GM23338 (cell line): ENCODE measurements at regions not wholly inside any gene's neighbourhood (a gene's known extent, or its start where the extent isn't known, plus 50 kb on each side); places are given as distances from the start of the nearest gene placed in this dataset.

ENCODE experiments used
- ATAC-seq: fragments of 200-7000 bp; cut with Tn5 transposase; 3 replicates; pipeline ENCODE4 v1.9.1; 2020
- DNase-seq: peaks from one replicate; pipeline ENCODE4 v3.0.0-alpha.2; 2015; ENCODE audit warnings: low spot score
- H2AFZ ChIP-seq: fragments of 200-600 bp; sonication (generic); 2 replicates; pipeline ENCODE4 v1.8.0; 2016; ENCODE audit warnings: antibody characterized with exemption, mild to moderate bottlenecking, moderate library complexity
- H3F3A ChIP-seq: fragments of 200-600 bp; sonication (generic); replicated peaks from 2 replicates; pipeline ENCODE4 v1.8.0; 2017; ENCODE audit warnings: antibody characterized with exemption, mixed run types, low read depth
- H3K27ac ChIP-seq: fragments of 200-600 bp; sonication (generic); 2 replicates; pipeline ENCODE4 v1.6.1; 2016; ENCODE audit warnings: low read depth
- H3K27me3 ChIP-seq: fragments of 200-600 bp; sonication (generic); 2 replicates; pipeline ENCODE4 v1.8.0; 2016; ENCODE audit warnings: mild to moderate bottlenecking, mixed run types, moderate library complexity; ENCODE audit not compliant: insufficient read depth
- H3K36me3 ChIP-seq: fragments of 200-600 bp; sonication (generic); 2 replicates; pipeline ENCODE4 v1.8.0; 2016; ENCODE audit warnings: mild to moderate bottlenecking; ENCODE audit not compliant: insufficient read depth
- H3K4me1 ChIP-seq: fragments of 200-600 bp; sonication (generic); 2 replicates; pipeline ENCODE4 v1.8.0; 2016; ENCODE audit warnings: mild to moderate bottlenecking, moderate library complexity; ENCODE audit not compliant: insufficient read depth
- H3K4me2 ChIP-seq: fragments of 200-600 bp; sonication (generic); 2 replicates; pipeline ENCODE4 v1.7.1; 2017; ENCODE audit warnings: mixed run types
- H3K4me3 ChIP-seq: fragments of 200-600 bp; sonication (generic); 2 replicates; pipeline ENCODE4 v1.6.1; 2016; ENCODE audit warnings: mixed run types
- H3K79me2 ChIP-seq: fragments of 200-600 bp; sonication (generic); replicated peaks from 2 replicates; pipeline ENCODE4 v1.8.0; 2017; ENCODE audit warnings: mild to moderate bottlenecking; ENCODE audit not compliant: insufficient read depth
- H3K9me2 ChIP-seq: fragments of 200-600 bp; sonication (generic); 2 replicates; pipeline ENCODE4 v1.8.0; 2017; ENCODE audit not compliant: insufficient read depth
- H4K20me1 ChIP-seq: fragments of 200-600 bp; sonication (generic); replicated peaks from 2 replicates; pipeline ENCODE4 v1.8.0; 2017; ENCODE audit warnings: mild to moderate bottlenecking; ENCODE audit not compliant: insufficient read depth
- H3K27ac Mint-ChIP-seq: 2 replicates; pipeline ENCODE4 v1.8.0; 2020; ENCODE audit warnings: inconsistent platforms, mild to moderate bottlenecking, moderate library complexity, mixed read lengths
- H3K27me3 Mint-ChIP-seq: 3 replicates; pipeline ENCODE4 v1.8.0; 2022; ENCODE audit warnings: low read depth, mild to moderate bottlenecking, moderate library complexity, mixed read lengths, inconsistent platforms; ENCODE audit not compliant: insufficient read depth, poor library complexity
- H3K36me3 Mint-ChIP-seq: 3 replicates; pipeline ENCODE4 v1.8.0; 2021; ENCODE audit warnings: low read depth, mild to moderate bottlenecking, inconsistent platforms, moderate library complexity, mixed read lengths
- H3K4me1 Mint-ChIP-seq: 3 replicates; pipeline ENCODE4 v1.8.0; 2020; ENCODE audit warnings: mild to moderate bottlenecking, inconsistent platforms, mixed read lengths
- H3K4me3 Mint-ChIP-seq: 3 replicates; pipeline ENCODE4 v1.8.0; 2021; ENCODE audit warnings: moderate library complexity, mild to moderate bottlenecking, inconsistent platforms, mixed read lengths
- H3K9me3 Mint-ChIP-seq: 3 replicates; pipeline ENCODE4 v1.8.0; 2020; ENCODE audit warnings: moderate library complexity, mild to moderate bottlenecking, inconsistent platforms, mixed read lengths
- EZH2 ChIP-seq: fragments of 200-600 bp; sonication (generic); IDR thresholded peaks from one replicate; pipeline ENCODE4 v1.8.0; 2017; ENCODE audit warnings: antibody characterized with exemption, mild to moderate bottlenecking, low read depth; ENCODE audit not compliant: unreplicated experiment
- POLR2AphosphoS5 ChIP-seq: IDR thresholded peaks from 2 replicates; pipeline ENCODE4 v1.6.1; 2016; ENCODE audit warnings: antibody characterized with exemption, low read depth
- REST ChIP-seq: IDR thresholded peaks from one replicate; pipeline ENCODE4 v1.6.1; 2018; ENCODE audit warnings: antibody characterized with exemption; ENCODE audit not compliant: unreplicated experiment
- STAT1 ChIP-seq: IDR thresholded peaks from one replicate; pipeline ENCODE4 v1.6.1; 2016; ENCODE audit warnings: antibody characterized with exemption; ENCODE audit not compliant: unreplicated experiment
- ZNF462 ChIP-seq: fragments of 250-450 bp; sonication (Bioruptor Pico); IDR thresholded peaks from 2 replicates; pipeline ENCODE4 v1.5.0; 2020; ENCODE audit warnings: mild to moderate bottlenecking, moderate library complexity
- TF ChIP-seq, protein P1 (sequence below), 2 experiments: fragments of 200-600 bp in 1 of 2; sonication (generic) in 1 of 2; conservative IDR thresholded peaks; 2 replicates each; pipeline versions ENCODE4 v1.5.1 to v1.6.1; 2016 to 2017; ENCODE audit warnings: antibody characterized with exemption in 2 of 2, low read depth in 2 of 2, mild to moderate bottlenecking in 2 of 2, moderate library complexity in 1 of 2

GRCh38 chr10:3976171-3976570 is 191.2 kb upstream of the KLF6 start:
- H3K4me3 ChIP-seq = no peak overlapping the region
- H4K20me1 ChIP-seq = no peaks in the 10 kb centered on the region
- Mint-ChIP-seq H3K4me1 (no peaks in the 10 kb centered on the region), H3K4me3 (no peak overlapping the region), H3K9me3 (no peaks in the 10 kb centered on the region), H3K27me3 (peaks cover 8% of the 10 kb centered on the region), H3K27ac (no peak overlapping the region), H3K36me3 (no peaks in the 10 kb centered on the region)
- H3K4me1 ChIP-seq = no peaks in the 10 kb centered on the region
- H3K27me3 ChIP-seq = no peaks in the 10 kb centered on the region
- H2AFZ ChIP-seq = no peak overlapping the region
- DNase-seq = no peak
- peaks cover 10% of the 10 kb centered on the region for H3K9me2 ChIP-seq
- H3K27ac ChIP-seq = no peak overlapping the region
- ATAC-seq = no peak
- no peaks in the 10 kb centered on the region for H3F3A ChIP-seq
- H3K4me2 ChIP-seq = no peak overlapping the region
- no peaks in the 10 kb centered on the region for H3K79me2 ChIP-seq
- no peaks in the 10 kb centered on the region for H3K36me3 ChIP-seq
- TF ChIP-seq, protein P1, sequence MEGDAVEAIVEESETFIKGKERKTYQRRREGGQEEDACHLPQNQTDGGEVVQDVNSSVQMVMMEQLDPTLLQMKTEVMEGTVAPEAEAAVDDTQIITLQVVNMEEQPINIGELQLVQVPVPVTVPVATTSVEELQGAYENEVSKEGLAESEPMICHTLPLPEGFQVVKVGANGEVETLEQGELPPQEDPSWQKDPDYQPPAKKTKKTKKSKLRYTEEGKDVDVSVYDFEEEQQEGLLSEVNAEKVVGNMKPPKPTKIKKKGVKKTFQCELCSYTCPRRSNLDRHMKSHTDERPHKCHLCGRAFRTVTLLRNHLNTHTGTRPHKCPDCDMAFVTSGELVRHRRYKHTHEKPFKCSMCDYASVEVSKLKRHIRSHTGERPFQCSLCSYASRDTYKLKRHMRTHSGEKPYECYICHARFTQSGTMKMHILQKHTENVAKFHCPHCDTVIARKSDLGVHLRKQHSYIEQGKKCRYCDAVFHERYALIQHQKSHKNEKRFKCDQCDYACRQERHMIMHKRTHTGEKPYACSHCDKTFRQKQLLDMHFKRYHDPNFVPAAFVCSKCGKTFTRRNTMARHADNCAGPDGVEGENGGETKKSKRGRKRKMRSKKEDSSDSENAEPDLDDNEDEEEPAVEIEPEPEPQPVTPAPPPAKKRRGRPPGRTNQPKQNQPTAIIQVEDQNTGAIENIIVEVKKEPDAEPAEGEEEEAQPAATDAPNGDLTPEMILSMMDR (conservative IDR thresholded peaks at IDR 0.05; ENCODE audit: low read depth in 2 of 2) = no peak
- TF ChIP-seq POLR2AphosphoS5 = no peak
- TF ChIP-seq STAT1 = no peak
- TF ChIP-seq REST = no peak
- TF ChIP-seq ZNF462 (CRISPR knock-in tag) = no peak
- TF ChIP-seq EZH2 = no peak
